Ovary (tissue), 3 donors: ENCODE measurements at regions not wholly inside any gene's neighbourhood (a gene's known extent, or its start where the extent isn't known, plus 50 kb on each side); places are given as distances from the start of the nearest gene placed in this dataset.

Experiments used
- CTCF ChIP-seq, 3 donors: fragments of 450-650 bp in 2 of 3; fragments of 200-600 bp in 1 of 3; IDR thresholded peaks; one replicate each; pipeline versions ENCODE4 v1.5.1 to v1.8.0; 2016 to 2022; ENCODE audit warnings: antibody characterized with exemption in 3 of 3, mild to moderate bottlenecking in 1 of 3
- POLR2A ChIP-seq: fragments of 450-650 bp; IDR thresholded peaks from one replicate; pipeline ENCODE4 v1.6.1; 2017; ENCODE audit warnings: antibody characterized with exemption, mild to moderate bottlenecking, moderate library complexity
- donor health status: DM: no; HTN: no; CAD: no.

- TF ChIP-seq CTCF (IDR thresholded peaks at IDR 0.05) (no peak), POLR2A (no peak)
These were observed 51.2 kb upstream of the TMPO start for GRCh38 chr12:98464190-98464589.
